ENCODE measurements at regions not wholly inside any gene's neighbourhood (a gene's known extent, or its start where the extent isn't known, plus 50 kb on each side); places are given as distances from the start of the nearest gene placed in this dataset.

GRCh38 chr18:28626756-28627155, 449.8 kb upstream of the CDH2 start:
- H3K27ac ChIP-seq = no peak overlapping the region
- no peak for TF ChIP-seq CTCF (IDR thresholded peaks at IDR 0.05)
- TF ChIP-seq ZFX (IDR thresholded peaks at IDR 0.05; ENCODE audit: borderline replicate concordance) = no peak

- no peak overlapping the region for H3K27ac ChIP-seq
- TF ChIP-seq ZFX (IDR thresholded peaks at IDR 0.05; ENCODE audit: borderline replicate concordance) (no peak), CTCF (IDR thresholded peaks at IDR 0.05) (no peak)
Measured at GRCh38 chr18:28607991-28608390, 431.1 kb upstream of the CDH2 start.

GRCh38 chr18:28606686-28607085, 429.8 kb upstream of the CDH2 start:
- H3K27ac ChIP-seq = no peak overlapping the region
- TF ChIP-seq ZFX (IDR thresholded peaks at IDR 0.05; ENCODE audit: borderline replicate concordance) = no peak

- H3K27ac ChIP-seq = no peak overlapping the region
- TF ChIP-seq CTCF (IDR thresholded peaks at IDR 0.05) (no peak), ZFX (IDR thresholded peaks at IDR 0.05; ENCODE audit: borderline replicate concordance) (no peak)
Measured at GRCh38 chr18:28602391-28602790, 425.5 kb upstream of the CDH2 start.

- no peak overlapping the region for H3K27ac ChIP-seq
- no peak for TF ChIP-seq CTCF (IDR thresholded peaks at IDR 0.05)
- no peak for TF ChIP-seq ZFX (IDR thresholded peaks at IDR 0.05; ENCODE audit: borderline replicate concordance)
Measured at GRCh38 chr18:28594034-28594433, 417.1 kb upstream of the CDH2 start.

- no peak overlapping the region for H3K27ac ChIP-seq
- TF ChIP-seq CTCF (IDR thresholded peaks at IDR 0.05) (no peak), ZFX (IDR thresholded peaks at IDR 0.05; ENCODE audit: borderline replicate concordance) (no peak)
Measured at GRCh38 chr18:28588884-28589549, 412.1 kb upstream of the CDH2 start.

- TF ChIP-seq CTCF (IDR thresholded peaks at IDR 0.05) (no peak), ZFX (IDR thresholded peaks at IDR 0.05; ENCODE audit: borderline replicate concordance) (no peak)
- no peak overlapping the region for H3K27ac ChIP-seq
Measured at GRCh38 chr18:28584731-28585130, 407.8 kb upstream of the CDH2 start.

GRCh38 chr18:28582724-28583123, 405.8 kb upstream of the CDH2 start:
- TF ChIP-seq CTCF (IDR thresholded peaks at IDR 0.05) (no peak), ZFX (IDR thresholded peaks at IDR 0.05; ENCODE audit: borderline replicate concordance) (no peak)

More at GRCh38 chr18:28582724-28583123, 405.8 kb upstream of the CDH2 start:
- no peak overlapping the region for H3K27ac ChIP-seq
